ENCODE measurements at regions not wholly inside any gene's neighbourhood (a gene's known extent, or its start where the extent isn't known, plus 50 kb on each side); places are given as distances from the start of the nearest gene placed in this dataset.

DNA sequence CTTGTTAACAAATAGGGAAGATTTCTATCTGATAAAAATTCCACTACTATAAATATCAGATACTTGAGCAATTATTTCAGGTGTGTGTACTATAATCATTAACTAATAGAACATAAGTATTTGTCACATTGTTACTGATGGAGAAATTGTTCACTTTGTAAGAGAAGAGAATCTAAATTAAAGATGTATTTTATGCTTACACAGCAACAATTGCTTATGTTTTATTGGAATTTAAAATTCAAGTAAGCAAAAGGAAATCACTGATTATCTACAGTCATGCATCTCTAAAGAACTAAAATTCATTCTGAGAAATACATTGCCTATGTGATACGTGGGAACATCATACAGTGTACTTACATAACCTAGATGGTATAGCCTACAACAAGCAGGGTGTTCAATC lies 1590.8 kb downstream of the GRIK2 start:
- TF ChIP-seq, protein P1, sequence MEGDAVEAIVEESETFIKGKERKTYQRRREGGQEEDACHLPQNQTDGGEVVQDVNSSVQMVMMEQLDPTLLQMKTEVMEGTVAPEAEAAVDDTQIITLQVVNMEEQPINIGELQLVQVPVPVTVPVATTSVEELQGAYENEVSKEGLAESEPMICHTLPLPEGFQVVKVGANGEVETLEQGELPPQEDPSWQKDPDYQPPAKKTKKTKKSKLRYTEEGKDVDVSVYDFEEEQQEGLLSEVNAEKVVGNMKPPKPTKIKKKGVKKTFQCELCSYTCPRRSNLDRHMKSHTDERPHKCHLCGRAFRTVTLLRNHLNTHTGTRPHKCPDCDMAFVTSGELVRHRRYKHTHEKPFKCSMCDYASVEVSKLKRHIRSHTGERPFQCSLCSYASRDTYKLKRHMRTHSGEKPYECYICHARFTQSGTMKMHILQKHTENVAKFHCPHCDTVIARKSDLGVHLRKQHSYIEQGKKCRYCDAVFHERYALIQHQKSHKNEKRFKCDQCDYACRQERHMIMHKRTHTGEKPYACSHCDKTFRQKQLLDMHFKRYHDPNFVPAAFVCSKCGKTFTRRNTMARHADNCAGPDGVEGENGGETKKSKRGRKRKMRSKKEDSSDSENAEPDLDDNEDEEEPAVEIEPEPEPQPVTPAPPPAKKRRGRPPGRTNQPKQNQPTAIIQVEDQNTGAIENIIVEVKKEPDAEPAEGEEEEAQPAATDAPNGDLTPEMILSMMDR (IDR thresholded peaks at IDR 0.05) = no peak
- TF ChIP-seq POLR2AphosphoS5 (IDR thresholded peaks at IDR 0.05) = no peak
- TF ChIP-seq POLR2A (IDR thresholded peaks at IDR 0.05) = no peak
- no peak for TF ChIP-seq EP300 (IDR thresholded peaks at IDR 0.05; ENCODE audit: low read depth)
